Activated CD4-positive, alpha-beta T cell treated with anti-CD3 and anti-CD28 coated beads for 36 hours (primary cell): ENCODE measurements at regions not wholly inside any gene's neighbourhood (a gene's known extent, or its start where the extent isn't known, plus 50 kb on each side); places are given as distances from the start of the nearest gene placed in this dataset.

Source experiments
- ATAC-seq: fragments of 200-7000 bp; cut with Tn5 transposase; one replicate; pipeline ENCODE4 v1.10.0; 2021; ENCODE audit warnings: mild to moderate bottlenecking, moderate library complexity
- CTCF ChIA-PET: fragments of 350-600 bp; sonication (Branson Sonifier 250); formaldehyde crosslinking; loops from one replicate; lab custom pipeline; 2021; ENCODE audit warnings: antibody characterized with exemption; lab: Charles Lee
- POLR2A ChIA-PET: fragments of 350-600 bp; sonication (Branson Sonifier 250); formaldehyde crosslinking; loops from one replicate; lab custom pipeline; 2021; ENCODE audit warnings: antibody characterized with exemption, inconsistent platforms; lab: Charles Lee
- DNase-seq: peaks from one replicate; pipeline ENCODE4 v3.0.0-alpha.2; 2020
- H3K27ac Mint-ChIP-seq: one replicate; pipeline ENCODE4 v1.8.0; 2021; ENCODE audit warnings: mixed read lengths
- H3K27me3 Mint-ChIP-seq: one replicate; pipeline ENCODE4 v1.8.0; 2021; ENCODE audit warnings: mixed read lengths
- H3K36me3 Mint-ChIP-seq: one replicate; pipeline ENCODE4 v1.8.0; 2021; ENCODE audit warnings: low read depth, mixed read lengths
- H3K4me1 Mint-ChIP-seq: one replicate; pipeline ENCODE4 v1.8.0; 2021; ENCODE audit warnings: mixed read lengths
- H3K4me3 Mint-ChIP-seq: one replicate; pipeline ENCODE4 v1.8.0; 2021; ENCODE audit warnings: mild to moderate bottlenecking, moderate library complexity, mixed read lengths
- H3K9me3 Mint-ChIP-seq: one replicate; pipeline ENCODE4 v1.8.0; 2021; ENCODE audit warnings: low read depth, mixed read lengths
- intact Hi-C, 2 experiments: fragments of 100-400 bp; cut with DNase I in 1 of 2; cut with micrococcal nuclease in 1 of 2; formaldehyde crosslinking; loops; one replicate each; pipeline versions ENCODE4 v1.14.2 to v1.15.1; 2022 to 2024; cut with DNase I, micrococcal nuclease

GRCh38 chr2:48249631-48250473 is 64.6 kb upstream of the FOXN2 start:
- DNase-seq: no peak
- no peaks in the 10 kb centered on the region for H3K9me3 Mint-ChIP-seq
- no peak for ATAC-seq
- no peaks in the 10 kb centered on the region for H3K27me3 Mint-ChIP-seq
- peaks cover 12% of the 10 kb centered on the region for H3K4me1 Mint-ChIP-seq
- no peak overlapping the region for H3K4me3 Mint-ChIP-seq
- ChIA-PET CTCF (interaction anchor here (0.8 to 1.6 kb wide), 5 partner anchors 8 to 61 kb away, joined by 3 to 6 read pairs (median 4); no protein-coding TSS in a partner anchor), POLR2A (no interaction called here)
- intact Hi-C loops: loop anchor here (1.0 to 5.0 kb wide), 3 partner anchors 63 to 343 kb away; partner anchors contain the start of gene FBXO11 (in 1 of the 2)
- H3K27ac Mint-ChIP-seq: no peak overlapping the region
- no peaks in the 10 kb centered on the region for H3K36me3 Mint-ChIP-seq

DNA sequence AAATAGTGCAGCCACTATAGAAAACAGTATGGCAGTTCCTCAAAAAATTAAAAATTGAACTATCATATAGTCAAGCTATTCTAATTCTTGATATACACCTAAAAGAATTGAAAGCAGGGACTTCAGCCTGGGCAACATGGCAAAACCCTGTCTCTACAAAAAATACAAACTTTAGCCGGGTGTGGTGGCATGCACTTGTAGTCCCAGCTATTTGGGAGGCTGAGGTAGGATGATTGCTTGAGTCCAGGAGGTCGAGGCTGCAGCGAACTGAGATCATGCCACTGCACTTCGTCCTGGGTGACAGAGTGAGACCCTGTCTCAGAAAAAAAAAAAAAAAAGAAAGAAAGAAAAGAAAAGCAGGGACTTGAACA is 64.0 kb upstream of the FOXN2 start:
- Mint-ChIP-seq H3K27ac (no peak overlapping the region), H3K9me3 (no peaks in the 10 kb centered on the region), H3K27me3 (no peaks in the 10 kb centered on the region), H3K4me3 (no peak overlapping the region), H3K4me1 (peaks cover 12% of the 10 kb centered on the region), H3K36me3 (no peaks in the 10 kb centered on the region)
- no peak for ATAC-seq
- intact Hi-C loops: loop anchor here (1.0 to 5.0 kb wide), 2 partner anchors 170 to 343 kb away; partner anchors contain the start of gene FBXO11 (in 1 of the 2)
- DNase-seq: no peak
- ChIA-PET POLR2A (no interaction called here), CTCF (interaction anchor here (0.8 to 1.4 kb wide), 2 partner anchors 9 to 11 kb away, joined by 3 to 4 read pairs; no protein-coding TSS in a partner anchor)

DNA sequence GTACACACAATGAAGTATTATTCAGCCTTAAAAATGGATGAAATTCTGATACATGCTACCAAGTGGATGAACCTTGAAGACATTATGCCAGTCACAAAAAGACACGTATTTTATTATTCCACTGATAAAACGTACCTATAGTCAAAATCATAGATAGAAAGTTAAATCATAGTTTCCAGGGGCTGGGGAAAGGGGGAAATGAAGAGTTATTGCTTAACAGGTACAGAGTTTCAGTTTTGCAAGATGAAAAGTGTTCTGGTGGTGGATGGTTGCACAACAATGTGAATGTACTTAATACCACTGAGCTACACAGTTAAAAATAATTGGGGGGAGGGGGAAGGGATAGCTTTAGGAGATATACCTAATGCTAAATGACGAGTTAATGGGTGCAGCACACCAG is 63.5 kb upstream of the FOXN2 start:
- Mint-ChIP-seq H3K36me3 (no peaks in the 10 kb centered on the region), H3K9me3 (no peaks in the 10 kb centered on the region), H3K4me3 (no peak overlapping the region), H3K4me1 (peaks cover 12% of the 10 kb centered on the region), H3K27me3 (no peaks in the 10 kb centered on the region), H3K27ac (no peak overlapping the region)
- ChIA-PET CTCF (interaction anchor here (1.4 kb wide), 1 partner anchor 10 kb away, joined by 4 read pairs; no protein-coding TSS in a partner anchor), POLR2A (no interaction called here)
- DNase-seq (no peak), ATAC-seq (peak; percentile 59)
- intact Hi-C loops: loop anchor here (1.0 to 5.0 kb wide), 2 partner anchors 169 to 344 kb away; partner anchors contain the start of gene FBXO11 (in 1 of the 2)

DNA sequence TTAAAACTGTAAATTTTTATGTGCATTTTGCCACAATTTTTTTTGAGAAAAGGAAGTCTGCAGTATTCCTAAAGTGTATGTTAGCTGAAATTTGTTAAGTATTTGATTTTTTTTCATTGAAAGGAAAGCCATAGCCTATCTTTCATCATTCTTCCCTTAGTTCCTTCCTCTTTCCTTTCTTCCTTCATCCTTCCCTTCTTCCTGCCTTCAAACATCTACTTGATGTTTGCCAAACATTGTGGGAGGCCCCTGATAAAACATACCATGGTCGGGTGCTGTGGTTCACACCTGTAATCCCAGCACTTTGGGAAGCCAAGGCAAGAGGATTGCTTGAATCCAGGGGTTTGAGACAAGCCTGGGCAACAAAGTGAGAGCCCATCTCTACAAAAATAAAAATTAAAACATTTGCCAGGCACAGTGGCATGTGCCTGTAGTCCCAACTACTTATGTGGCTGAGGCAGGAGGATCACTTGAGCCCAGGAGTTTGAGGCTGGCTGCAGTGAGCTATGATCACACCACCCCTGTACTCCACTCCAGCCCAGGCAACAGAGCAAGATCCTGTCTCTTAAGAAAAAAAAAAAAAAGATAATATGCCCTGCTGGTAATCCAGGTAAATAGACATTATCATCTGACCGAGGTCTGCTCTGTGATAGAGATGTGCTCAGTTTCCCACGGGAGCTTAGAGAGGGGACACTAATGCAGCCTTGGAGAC is 62.9 kb upstream of the FOXN2 start:
- ChIA-PET CTCF (interaction anchor here (0.6 to 0.7 kb wide), 2 partner anchors 385 to 403 kb away, joined by 3 read pairs; no protein-coding TSS in a partner anchor), POLR2A (no interaction called here)
- intact Hi-C loops: loop anchor here in 1 of 2 experiments (5.0 kb wide), 1 partner anchor 344 kb away; the partner anchor contains the start of gene FBXO11
- Mint-ChIP-seq H3K4me3 (no peak overlapping the region), H3K36me3 (no peaks in the 10 kb centered on the region), H3K27me3 (no peaks in the 10 kb centered on the region), H3K27ac (no peak overlapping the region), H3K9me3 (no peaks in the 10 kb centered on the region), H3K4me1 (peaks cover 12% of the 10 kb centered on the region)
- DNase-seq: no peak
- ATAC-seq: no peak

GRCh38 chr2:48253301-48253700 is 61.2 kb upstream of the FOXN2 start:
- H3K36me3 Mint-ChIP-seq: no peaks in the 10 kb centered on the region
- no peak overlapping the region for H3K4me3 Mint-ChIP-seq
- H3K9me3 Mint-ChIP-seq: no peaks in the 10 kb centered on the region
- CTCF ChIA-PET: no interaction called here
- ATAC-seq (no peak), DNase-seq (no peak)
- no peaks in the 10 kb centered on the region for H3K27me3 Mint-ChIP-seq
- peaks cover 9% of the 10 kb centered on the region for H3K4me1 Mint-ChIP-seq
- POLR2A ChIA-PET: interaction anchor here (1.0 kb wide), 1 partner anchor 60 kb away, joined by 3 read pairs; no protein-coding TSS in a partner anchor
- intact Hi-C loops: loop anchor here in 1 of 2 experiments (5.0 kb wide), 1 partner anchor 346 kb away; the partner anchor contains the start of gene FBXO11
- no peak overlapping the region for H3K27ac Mint-ChIP-seq

GRCh38 chr2:48254839-48255238 is 59.6 kb upstream of the FOXN2 start:
- ATAC-seq: no peak
- H3K4me3 Mint-ChIP-seq: no peak overlapping the region
- H3K9me3 Mint-ChIP-seq: no peaks in the 10 kb centered on the region
- no peaks in the 10 kb centered on the region for H3K27me3 Mint-ChIP-seq
- ChIA-PET CTCF (no interaction called here), POLR2A (no interaction called here)
- no peaks in the 10 kb centered on the region for H3K36me3 Mint-ChIP-seq
- intact Hi-C loops: loop anchor here in 1 of 2 experiments (5.0 kb wide), 1 partner anchor 348 kb away; the partner anchor contains the start of gene FBXO11
- H3K4me1 Mint-ChIP-seq: peaks cover 4% of the 10 kb centered on the region
- no peak for DNase-seq
- no peak overlapping the region for H3K27ac Mint-ChIP-seq

DNA sequence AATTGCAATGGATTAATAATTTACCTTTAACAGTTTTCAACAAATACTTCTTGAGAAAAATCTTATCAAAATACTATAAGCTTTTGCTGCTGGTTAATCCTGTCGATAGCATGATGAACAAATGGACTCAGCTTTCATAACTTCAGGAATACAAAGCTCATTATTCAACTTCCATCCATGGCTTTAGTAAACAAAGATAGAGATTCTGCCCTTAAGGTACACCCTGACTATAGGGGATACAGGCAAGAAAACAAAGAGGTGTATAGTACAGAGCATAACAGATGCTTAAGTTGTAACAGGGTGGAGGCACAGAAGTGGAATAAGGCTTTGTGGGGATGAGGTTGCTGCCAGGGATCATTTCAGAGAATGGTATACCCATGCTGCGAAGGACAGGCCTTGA is 57.0 kb upstream of the FOXN2 start:
- no peak for ATAC-seq
- intact Hi-C loops: no loop called here
- CTCF ChIA-PET: interaction anchor here (0.8 to 1.1 kb wide), 2 partner anchors 12 to 1126 kb away, joined by 3 to 4 read pairs; no protein-coding TSS in a partner anchor

DNA sequence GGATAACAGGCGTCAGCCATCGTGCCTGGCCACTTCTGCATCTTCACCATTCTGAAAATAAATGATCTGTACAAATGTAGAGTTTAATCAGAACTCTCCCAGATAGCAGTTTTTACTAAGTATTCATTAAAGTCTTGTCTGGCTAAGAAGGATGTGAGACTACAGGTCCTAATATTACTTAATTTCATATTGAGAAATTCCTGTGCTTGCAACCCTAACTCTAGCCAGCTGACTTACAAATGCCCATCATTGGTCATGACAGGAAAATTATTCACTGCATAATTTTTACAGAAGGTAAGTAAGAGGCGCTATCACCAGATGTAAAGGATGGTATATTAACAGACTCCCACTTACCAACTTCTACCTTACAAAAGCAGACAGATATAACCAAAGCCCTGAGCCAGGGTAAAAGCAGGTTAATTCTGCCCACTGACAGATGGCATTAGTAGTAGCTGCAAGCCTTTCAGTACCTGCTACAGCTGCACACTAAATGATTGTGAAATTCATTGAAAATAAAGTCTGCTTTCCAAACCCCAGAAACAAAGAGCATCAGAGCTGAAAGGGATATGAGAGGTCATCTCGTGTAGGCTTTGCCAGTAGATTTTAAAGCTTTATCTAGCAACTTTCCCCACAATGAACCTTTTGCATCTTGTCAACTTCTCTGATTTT is 55.9 kb upstream of the FOXN2 start:
- ATAC-seq (no peak), DNase-seq (no peak)
- ChIA-PET POLR2A (no interaction called here), CTCF (interaction anchor here (0.6 to 0.8 kb wide), 2 partner anchors 183 to 1127 kb away, joined by 3 read pairs; no protein-coding TSS in a partner anchor)
- Mint-ChIP-seq H3K9me3 (no peaks in the 10 kb centered on the region), H3K4me1 (no peaks in the 10 kb centered on the region), H3K27me3 (no peaks in the 10 kb centered on the region), H3K27ac (no peak overlapping the region), H3K4me3 (no peak overlapping the region), H3K36me3 (no peaks in the 10 kb centered on the region)
- intact Hi-C loops: no loop called here

More for the DNA sequence above, 57.0 kb upstream of the FOXN2 start:
- DNase-seq: no peak
- H3K27ac Mint-ChIP-seq: no peak overlapping the region
- H3K27me3 Mint-ChIP-seq: no peaks in the 10 kb centered on the region
- no peaks in the 10 kb centered on the region for H3K4me1 Mint-ChIP-seq
- H3K36me3 Mint-ChIP-seq: no peaks in the 10 kb centered on the region
- H3K9me3 Mint-ChIP-seq: no peaks in the 10 kb centered on the region
- POLR2A ChIA-PET: no interaction called here
- no peak overlapping the region for H3K4me3 Mint-ChIP-seq

- H3K27me3 Mint-ChIP-seq: no peaks in the 10 kb centered on the region
- ATAC-seq (no peak), DNase-seq (no peak)
- H3K27ac Mint-ChIP-seq: no peak overlapping the region
- no peaks in the 10 kb centered on the region for H3K4me1 Mint-ChIP-seq
- H3K36me3 Mint-ChIP-seq: no peaks in the 10 kb centered on the region
- ChIA-PET CTCF (no interaction called here), POLR2A (no interaction called here)
- H3K4me3 Mint-ChIP-seq: no peak overlapping the region
- intact Hi-C loops: no loop called here
- H3K9me3 Mint-ChIP-seq: no peaks in the 10 kb centered on the region
Observed at GRCh38 chr2:48259811-48260210, 54.7 kb upstream of the FOXN2 start.

DNA sequence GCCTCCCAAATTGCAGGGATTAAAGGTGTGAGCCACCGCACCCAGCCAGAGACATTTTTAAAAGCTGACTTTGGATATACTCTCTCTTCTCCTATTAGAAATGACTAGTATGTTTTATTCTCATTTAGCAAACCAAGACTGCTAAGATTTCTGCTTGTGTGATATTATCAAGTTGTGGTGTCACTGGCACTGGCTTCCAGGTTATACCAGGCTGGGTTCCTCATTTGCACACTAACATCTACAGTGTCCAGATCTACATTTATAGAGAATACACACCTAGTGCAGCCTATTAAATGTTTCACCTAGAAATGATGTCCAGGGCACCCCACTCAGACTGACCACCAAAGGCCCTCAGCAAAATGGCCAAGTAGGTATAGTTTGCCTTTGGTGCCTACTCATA is 49.9 kb upstream of the FOXN2 start:
- no peak overlapping the region for H3K27ac Mint-ChIP-seq
- intact Hi-C loops: no loop called here
- no peak overlapping the region for H3K4me3 Mint-ChIP-seq
- H3K36me3 Mint-ChIP-seq: no peaks in the 10 kb centered on the region
- ChIA-PET POLR2A (no interaction called here), CTCF (no interaction called here)
- no peaks in the 10 kb centered on the region for H3K9me3 Mint-ChIP-seq
- no peak for ATAC-seq
- H3K27me3 Mint-ChIP-seq: no peaks in the 10 kb centered on the region
- DNase-seq: no peak
- no peaks in the 10 kb centered on the region for H3K4me1 Mint-ChIP-seq
